Stimulated activated CD8-positive, alpha-beta memory T cell treated with anti-CD3 and anti-CD28 coated beads, Interleukin-12 subunit alpha, Interleukin-12 subunit beta, amount 100 ng/mL, for 1 hour (primary cell): ENCODE measurements at regions not wholly inside any gene's neighbourhood (a gene's known extent, or its start where the extent isn't known, plus 50 kb on each side); places are given as distances from the start of the nearest gene placed in this dataset.

Experiments used
- DNase-seq: peaks from one replicate; pipeline ENCODE4 v3.0.0-alpha.2; 2020; ENCODE audit warnings: low read depth

DNA sequence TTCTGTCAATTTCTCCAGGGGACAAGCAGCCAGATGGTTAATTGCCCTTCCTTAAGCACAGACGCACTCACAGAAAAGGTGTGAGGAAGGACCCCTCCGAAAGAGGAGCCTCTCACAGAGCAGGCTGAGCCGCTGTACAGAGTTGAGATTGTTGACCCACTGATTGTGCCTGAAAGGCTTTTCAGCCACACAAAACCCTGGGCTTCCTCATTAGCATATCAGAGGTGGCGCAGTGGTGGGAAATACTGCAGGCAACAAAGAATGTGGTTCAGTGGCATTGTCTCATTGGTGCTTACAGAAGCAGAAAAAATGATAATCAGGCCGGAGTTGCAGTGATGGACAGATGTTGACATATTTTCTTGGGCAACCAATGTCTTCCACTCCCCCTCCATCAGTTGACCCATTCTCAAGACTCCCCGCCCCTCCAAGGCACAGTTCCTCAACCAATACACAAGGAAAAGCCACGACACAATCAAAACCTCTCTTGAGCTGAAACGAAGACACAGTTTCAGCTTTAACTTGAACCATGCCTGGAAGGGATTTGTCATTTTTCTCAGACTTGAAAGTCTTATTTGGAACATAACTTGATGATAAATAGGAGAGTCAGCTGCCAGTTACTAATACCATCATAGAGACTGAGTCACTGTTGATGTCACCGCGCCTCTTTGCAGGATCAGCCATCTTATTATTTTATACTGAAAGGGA, 53.1 kb downstream of the ATXN3L start:
- DNase-seq = no peak

DNA sequence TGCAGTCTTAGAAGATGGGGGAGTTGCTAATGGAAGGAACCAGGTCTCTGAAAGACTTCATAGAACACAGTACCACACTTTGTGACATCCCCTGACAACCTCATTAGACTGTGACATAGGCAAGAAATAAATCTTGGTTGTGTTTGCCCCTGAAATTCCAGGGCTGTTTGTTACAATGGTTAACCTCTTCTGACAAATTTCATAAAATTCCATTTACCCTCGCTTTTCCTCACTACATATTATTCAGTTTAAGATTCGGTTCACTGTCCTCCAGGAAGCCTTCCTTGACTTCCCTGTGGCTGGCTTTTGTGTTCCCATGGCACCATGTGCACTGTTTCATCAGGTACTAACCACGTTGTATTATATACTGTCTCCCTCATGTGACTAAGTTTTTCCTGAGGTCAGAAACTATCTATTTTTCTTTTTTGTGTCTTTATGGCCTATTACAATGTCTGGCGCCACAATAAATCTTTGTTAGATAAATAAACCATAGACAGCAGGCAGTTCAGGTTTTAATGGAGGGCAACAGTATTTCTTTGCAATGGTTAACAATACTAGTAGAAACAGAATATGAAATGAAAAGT, 54.2 kb downstream of the ATXN3L start:
- no peak for DNase-seq

DNA sequence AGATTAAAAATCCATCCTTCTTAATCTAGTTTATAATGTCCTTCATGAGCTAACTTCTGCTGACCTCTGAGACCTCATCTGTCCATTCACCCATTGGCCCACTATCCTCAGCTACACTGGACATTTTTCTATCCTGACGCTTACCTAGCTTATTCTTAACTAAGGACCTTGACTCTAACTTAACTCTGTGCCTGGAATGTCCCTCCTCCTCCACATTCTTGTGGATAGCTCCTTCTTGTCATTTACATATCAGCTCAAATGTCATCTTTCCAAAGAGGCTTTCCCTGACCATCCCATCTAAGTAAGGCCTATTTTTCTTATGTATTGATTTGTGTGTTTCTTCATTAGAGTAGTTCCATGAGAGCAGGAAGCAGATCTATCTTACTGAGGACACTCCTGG, 54.7 kb downstream of the ATXN3L start:
- no peak for DNase-seq

DNA sequence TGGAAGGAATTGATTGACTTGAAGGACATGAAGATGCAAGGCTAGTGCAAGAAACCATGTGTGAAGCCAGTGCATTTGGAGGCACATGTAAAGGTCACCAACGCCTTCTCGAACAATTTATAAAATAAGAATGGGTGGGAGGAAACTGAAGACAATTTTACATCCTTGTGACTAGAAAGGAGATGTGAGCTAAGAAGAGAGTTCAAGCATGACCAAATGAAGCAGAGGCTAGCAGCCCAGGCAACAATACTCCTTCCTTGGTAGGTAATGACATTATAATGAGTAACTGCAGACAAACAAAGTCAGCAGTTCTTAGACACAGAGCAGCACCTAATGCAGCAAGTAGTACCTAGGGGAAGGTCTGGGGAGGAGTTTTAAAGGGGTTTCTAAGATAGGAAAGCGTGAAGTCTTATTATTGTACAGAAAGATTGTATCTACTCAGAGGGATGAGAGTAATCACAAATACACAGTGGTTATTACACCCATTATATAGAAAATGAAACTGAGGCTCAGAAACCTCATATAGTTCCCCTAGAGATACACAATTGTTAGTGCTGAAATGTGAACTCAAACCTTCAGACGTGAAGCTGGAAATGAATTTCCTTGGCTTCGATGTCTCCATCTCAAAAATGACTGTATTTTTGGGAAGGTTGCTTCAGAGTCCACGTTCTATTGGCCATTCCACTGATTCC, 56.1 kb downstream of the ATXN3L start:
- no peak for DNase-seq

DNA sequence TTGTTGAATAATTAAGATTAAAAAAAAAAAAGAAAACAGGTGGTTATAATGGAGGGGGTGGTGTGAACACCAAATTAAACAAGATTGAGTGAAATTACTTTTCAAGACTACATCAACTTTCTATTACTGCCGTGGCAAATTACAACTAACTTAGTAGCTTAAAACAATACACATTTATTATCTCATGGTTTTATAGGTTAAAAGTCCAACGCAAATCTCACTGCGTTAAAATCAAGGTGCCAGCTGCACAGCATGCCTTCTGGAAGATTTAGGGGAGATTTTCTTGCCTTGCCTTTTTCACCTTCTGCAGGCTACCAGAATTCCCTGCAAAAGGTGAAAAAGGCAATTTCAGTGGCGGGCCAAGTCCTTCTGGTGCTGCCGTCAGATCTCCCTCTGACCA, 58.5 kb downstream of the ATXN3L start:
- DNase-seq = no peak

DNA sequence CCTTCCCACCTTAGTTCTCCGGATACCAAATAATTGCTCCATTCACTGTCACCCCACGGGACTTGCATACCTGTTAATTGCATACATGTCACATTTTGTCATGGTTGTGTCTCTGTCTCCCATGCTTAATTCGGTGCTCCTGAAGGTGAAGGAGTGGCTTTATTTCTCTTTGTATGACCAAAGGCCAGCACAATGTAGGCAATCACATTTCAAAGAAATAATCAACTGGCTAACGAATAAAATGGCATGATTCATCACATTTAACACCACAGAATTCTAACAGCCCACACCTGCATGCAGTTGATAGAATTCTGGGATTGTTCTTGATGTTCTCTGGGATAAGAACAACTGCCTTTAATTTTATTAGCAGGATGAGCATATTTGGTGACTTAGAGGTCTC, 59.3 kb downstream of the ATXN3L start:
- DNase-seq = no peak

DNA sequence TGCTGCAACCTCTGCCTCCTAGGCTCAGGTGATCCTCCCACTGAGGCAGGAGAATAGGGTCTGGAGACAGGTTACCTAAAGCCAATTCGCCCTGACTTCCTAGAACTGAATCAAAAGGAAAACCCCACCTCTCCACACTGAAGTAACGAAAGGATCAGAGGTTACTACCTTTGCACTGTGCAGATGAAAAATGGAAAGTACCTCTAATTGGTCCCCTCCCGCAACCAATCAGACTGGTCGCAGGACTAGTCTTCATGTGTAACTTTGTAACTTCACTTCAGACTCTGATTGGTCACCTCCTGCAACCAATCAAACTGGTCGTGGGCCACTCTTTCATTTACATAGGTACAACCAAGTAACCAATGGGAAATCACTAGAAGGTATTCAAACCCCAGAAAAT, 61.1 kb downstream of the ATXN3L start:
- DNase-seq = no peak

DNA sequence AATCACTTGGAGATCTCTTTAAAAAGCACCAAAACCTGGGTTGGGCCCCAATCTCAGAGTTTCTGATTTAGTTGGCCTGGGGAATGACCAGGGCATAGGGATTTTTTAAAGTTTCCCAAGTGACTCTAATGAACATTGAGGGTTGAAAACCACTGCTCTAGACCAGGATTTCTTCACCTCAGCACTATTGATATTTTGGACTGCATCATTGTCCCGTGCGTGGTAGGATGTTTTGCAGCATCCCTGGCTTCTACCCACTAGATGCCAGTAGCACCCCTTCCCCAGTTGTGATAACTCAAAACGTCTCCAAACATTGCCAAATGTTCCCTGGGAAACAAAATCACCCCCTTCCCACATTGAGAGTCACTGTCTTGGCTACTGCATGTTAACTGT, 61.8 kb downstream of the ATXN3L start:
- DNase-seq = no peak

DNA sequence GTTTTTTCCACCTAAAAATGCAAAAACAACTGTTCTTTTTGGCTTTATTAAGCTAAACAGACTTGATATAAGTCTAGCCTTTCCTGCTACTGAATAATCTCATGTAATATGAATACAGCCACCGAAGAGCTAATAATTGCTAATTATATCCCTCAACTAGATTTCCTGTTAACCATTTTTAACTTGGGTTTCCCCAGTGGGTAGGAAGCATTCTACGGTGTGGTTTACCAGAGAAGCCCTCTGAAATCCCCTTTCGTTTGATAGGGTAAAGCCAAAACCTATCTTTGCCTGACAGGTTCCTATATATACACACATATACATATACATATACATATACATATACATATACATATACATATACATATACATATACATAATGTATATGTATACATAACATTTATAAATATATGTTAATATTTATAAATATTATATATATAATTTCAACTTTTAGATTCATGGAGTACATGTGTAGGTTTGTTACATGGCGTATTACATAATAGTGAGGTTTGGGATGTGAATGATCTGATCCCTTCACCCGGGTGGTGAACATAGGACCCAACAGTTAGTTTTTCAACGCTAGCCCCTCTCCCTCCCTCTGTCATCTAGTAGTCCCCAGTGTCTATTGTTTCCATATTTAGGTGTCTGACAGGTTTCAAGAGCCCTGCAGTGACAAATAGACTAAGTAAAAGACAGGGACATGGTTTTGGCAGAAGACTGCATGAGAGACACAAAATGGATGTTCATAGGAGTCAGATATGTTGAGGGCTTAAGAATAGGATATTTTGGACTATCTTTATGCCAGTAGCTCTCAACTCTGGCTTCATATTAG, 62.4 kb downstream of the ATXN3L start:
- no peak for DNase-seq

DNA sequence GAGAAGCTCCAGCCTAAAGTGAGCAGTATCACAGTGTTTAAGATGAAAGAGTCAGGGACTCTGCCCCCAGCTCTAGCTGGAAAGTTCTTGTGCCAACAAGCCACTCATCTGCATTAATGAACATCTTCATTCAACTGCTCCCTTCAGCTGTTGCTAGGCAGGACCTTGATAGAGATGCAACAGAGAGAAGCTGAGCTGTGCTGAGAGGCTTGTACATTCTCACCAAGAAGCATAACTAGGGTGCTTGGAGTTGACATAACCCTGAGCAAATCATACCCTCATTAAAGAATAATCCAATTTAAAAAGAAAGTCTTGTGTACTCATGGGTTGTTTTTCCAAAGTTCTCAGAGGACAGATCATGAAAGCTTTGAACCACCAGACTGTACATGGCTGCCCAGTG, 63.2 kb downstream of the ATXN3L start:
- no peak for DNase-seq

DNA sequence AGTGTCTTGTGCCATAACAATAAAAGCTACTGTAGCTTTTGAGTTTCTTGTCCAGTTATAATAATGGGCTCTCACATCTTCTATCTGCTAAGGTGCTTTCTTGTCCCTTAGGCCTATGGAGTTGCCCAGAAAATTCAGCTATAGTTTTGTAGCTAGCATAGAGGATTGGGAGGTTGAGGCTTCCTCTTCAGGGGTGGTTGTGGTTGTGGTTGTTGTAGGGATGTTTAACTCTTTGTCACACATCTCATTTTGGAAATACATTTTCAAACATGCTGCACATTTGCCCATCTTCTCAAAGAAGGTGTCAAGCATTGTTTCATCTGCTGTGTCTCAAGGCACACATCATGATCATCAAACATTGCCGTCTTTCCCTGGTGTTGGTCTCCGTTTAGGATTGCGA, 65.0 kb downstream of the ATXN3L start:
- no peak for DNase-seq

DNA sequence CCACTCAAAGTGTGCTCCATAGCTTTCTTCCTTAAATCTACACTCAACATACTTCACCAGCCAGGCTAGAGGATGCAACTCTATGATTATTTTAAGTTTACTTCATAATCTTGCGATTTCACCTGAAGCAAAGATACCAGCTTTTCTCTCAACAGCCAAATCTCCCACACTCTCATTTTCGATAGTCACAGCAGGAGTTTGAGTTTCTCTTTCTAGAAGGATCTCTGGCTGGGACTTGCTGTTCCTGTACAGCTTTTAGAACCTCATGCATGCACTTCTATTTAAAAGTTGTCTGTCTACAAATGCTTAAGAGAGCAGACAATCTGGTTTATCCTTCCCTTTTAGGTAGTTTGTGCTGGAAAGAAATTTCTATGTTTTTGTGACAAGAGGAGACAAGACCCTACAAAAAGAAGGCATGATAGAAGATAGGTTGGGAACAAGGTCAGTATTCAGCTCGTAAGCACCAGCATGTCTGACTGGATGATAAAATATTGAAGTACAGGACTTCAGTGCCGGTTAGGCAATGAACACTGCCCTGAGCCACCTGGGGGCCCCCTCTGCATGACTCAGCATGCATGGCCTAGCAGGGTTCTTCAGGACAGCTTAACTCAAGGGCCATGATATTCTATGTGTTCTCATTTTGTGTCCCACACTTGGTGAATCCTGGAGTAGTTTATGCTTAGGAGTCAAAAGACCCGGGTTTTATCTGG, 65.6 kb downstream of the ATXN3L start:
- DNase-seq = peak; percentile 3

DNA sequence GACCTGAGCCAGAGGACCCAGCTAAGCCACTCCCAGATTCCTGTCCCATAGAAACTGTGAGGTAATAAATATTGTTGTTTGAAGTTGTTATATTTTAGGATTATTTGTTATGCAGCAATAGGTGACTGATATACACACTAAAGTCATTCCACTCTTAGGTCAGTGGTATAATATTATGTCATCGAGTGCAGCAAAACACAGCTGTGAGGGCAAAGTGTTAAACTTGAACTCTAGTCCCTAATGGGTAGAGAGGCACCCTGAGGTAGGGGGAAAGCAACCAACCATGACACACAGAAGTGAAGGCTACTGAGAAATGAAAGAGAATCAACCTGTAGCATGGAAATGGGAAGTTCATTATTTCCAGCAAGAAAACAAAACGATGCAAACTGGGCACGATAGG, 66.6 kb downstream of the ATXN3L start:
- no peak for DNase-seq

DNA sequence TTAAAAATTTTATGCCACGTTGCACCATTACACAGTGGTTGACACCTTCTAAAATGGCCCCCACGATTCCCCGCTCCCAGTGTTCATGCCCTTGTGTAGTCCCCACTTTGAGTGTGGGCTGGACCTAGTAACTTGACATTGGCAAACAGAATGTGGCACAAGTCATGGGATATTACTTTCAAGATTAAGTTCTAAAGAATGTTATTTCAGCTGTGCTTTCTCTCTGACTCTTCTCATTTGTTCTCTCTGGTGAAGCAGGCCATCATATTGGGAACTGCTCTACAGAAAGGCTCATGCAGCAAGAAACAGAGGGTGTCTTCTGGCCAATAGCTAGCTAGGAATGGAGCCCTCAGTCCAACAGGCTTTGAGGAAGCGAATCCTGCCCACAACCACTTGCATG, 67.1 kb downstream of the ATXN3L start:
- no peak for DNase-seq

DNA sequence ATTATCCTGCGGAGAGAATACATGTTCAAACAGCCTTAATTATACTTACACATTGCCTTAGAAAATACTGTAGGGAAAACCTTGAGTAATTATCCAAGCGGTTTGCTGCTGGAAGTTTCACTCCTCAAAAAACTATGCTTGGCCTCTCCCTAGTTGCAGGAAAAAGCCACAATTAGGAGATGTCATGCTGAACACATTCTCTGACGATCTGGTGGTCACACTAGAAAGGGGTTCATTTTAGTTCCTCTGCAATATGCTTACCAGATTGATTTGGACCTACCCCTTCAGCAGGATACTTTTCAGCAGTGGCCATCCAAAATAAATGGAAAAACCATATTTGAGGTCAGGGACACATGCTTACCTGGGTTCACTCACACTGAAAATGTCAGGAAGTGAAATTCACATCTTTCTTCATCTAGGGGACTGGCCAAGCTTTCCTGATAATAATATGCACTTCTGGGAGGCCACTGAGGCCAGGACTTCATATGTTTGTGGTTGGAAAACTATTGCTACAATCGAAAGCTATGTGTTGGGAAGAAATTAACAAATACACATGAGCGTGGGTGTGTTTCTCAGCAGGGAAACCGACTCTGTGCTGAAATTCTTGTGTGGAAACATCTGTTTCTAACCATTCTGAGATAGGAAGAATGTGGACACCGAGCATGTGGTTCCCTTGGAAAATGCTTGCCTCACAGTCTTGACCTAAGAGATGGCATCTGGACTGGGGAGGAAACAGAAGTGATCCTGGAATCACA, 68.8 kb downstream of the ATXN3L start:
- DNase-seq = no peak

DNA sequence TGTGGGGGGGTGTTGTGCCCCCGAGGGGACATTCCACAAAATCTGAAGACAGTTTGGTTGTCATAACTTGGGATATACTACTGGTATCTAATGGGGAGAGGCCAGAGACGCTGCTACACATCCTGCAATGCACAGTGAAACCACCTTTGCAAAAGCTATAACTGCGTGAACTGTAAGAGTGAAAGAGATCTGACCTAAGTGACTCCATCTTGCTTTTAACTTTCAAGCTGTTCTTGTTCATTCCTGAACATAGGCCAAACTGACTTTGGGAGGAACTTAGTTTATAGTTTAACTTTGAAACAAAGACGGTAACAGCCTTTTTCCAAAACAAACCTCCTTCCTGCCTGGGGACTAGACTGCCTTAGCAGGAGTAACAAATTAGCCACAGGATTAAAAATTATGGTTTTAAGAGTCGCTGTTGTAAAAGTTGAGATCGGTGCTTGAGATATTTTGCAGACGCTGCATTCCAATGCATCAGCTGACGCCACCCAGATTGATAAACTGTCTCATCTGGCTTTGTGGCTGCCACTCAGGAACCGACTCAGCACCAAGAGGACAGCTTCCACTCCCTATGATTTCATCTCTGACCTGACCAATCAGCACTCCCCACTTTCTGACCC, 70.9 kb downstream of the ATXN3L start:
- no peak for DNase-seq

DNA sequence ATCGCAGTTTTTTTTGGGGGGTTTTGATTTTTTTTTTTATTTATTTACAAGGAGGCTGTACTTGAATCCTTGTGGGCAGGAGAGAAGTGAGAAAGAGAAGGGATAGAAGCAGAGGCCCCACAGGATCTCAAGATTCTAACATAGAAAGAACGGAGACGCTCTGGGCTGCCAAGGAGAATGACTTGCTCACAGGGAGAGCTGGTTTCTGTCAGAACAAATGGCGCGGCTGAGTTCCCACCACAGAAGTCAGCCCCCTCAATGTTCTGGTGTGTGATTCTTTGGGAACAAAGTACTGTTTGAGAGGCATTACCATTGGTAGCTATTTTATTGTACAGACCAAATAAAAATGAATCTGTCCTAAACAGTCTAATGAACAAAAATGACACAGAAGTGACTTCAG, 80.6 kb downstream of the ATXN3L start:
- DNase-seq = no peak

DNA sequence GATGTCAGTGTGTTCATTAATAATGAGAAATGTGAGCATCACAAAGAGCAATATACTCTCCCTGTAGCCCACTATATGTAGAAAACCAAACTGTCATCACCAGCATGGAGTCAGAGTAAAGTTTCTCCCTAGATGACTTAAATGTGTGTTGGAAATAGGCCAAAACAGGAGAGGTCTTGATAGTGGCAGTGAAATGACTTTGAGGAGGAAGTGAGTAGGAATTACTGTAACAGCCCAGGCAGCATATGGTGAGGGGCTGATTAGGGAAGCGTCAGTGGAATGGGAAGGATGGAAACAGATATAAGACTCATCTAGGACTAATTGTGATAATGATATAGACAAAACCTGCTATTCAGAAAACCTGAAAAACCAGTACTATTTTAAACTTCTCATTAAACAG, 83.9 kb downstream of the ATXN3L start:
- DNase-seq = no peak

DNA sequence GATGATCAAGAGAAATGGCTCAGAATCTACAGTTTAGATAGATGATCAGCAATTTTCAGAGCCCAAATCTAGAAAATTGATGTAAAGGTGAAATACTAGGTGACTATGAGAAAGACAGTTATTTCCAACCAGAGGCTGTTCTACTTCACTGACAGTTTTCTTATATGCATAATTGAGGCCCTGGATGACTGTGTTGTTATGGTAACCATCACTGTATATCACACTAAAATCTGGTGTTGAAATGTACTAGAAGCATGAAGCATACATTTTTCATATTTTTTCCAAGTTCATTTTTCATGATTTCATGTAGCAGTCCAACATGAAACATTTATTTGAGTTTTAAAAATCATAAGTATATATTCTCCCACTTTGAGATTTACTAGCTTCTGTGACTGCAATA, 87.4 kb downstream of the ATXN3L start:
- DNase-seq = no peak

DNA sequence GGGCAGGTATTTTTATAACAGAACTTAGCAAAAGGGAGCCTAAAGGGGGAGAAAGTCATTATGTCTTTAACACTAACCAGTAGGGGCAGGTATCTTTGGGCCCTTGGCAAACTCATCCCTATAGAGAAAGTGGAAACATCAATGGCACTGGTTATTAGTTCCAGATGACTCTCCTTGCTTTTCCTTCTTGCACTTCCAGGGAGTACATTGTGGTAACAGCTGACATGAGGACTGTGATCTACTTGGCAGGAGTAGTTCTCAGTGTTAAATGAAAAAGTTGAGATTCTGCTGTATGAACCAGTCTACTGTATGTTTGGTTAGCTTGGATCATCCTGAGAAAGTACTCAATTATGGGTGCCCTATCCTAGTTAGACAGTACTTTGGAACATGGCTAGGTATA, 93.6 kb downstream of the ATXN3L start:
- DNase-seq = no peak
